Panc1 (cell line): ENCODE measurements at regions not wholly inside any gene's neighbourhood (a gene's known extent, or its start where the extent isn't known, plus 50 kb on each side); places are given as distances from the start of the nearest gene placed in this dataset.

ENCODE experiments used
- ATAC-seq: fragments of 200-7000 bp; cut with Tn5 transposase; 2 replicates; pipeline ENCODE4 v1.9.1; 2020; ENCODE audit warnings: mild to moderate bottlenecking, moderate library complexity
- BruUV-seq: library from RNA; stranded (reverse); fragments of 400-500 nt; replicated peaks from 2 replicates; lab custom pipeline; 2021; lab: Mats Ljungman, UMichigan
- CTCF ChIA-PET: fragments of 300-600 bp; sonication (Branson Sonifier 250); formaldehyde crosslinking; loops from one replicate; lab custom pipeline; 2022; ENCODE audit warnings: antibody characterized with exemption; lab: Charles Lee
- POLR2A ChIA-PET: fragments of 300-600 bp; sonication (Branson Sonifier 250); formaldehyde crosslinking; loops from one replicate; lab custom pipeline; 2022; ENCODE audit warnings: antibody characterized with exemption; lab: Charles Lee
- DNase-seq: peaks from one replicate; pipeline ENCODE4 v3.0.0-alpha.2; 2010; ENCODE audit warnings: low read depth, low spot score
- H3K27ac ChIP-seq: 2 replicates; pipeline ENCODE4 v1.5.1; 2011; ENCODE audit warnings: mild to moderate bottlenecking, low read length, inconsistent platforms
- H3K27me3 ChIP-seq: fragments of 200-500 bp; sonication (Bioruptor generic); 2 replicates; pipeline ENCODE4 v1.6.0; 2014; ENCODE audit warnings: low read length, inconsistent platforms; ENCODE audit not compliant: control insufficient read depth, insufficient read depth
- H3K36me3 ChIP-seq: fragments of 200-500 bp; sonication (Bioruptor generic); 2 replicates; pipeline ENCODE4 v1.5.1; 2014; ENCODE audit warnings: inconsistent platforms, mild to moderate bottlenecking, low read length, moderate library complexity; ENCODE audit not compliant: control insufficient read depth, insufficient read depth
- H3K4me1 ChIP-seq: 2 replicates; pipeline ENCODE4 v1.5.1; 2011; ENCODE audit warnings: inconsistent platforms, mild to moderate bottlenecking, low read length, moderate library complexity; ENCODE audit not compliant: control insufficient read depth, insufficient read depth
- H3K4me3 ChIP-seq, 2 experiments: 2 replicates each; pipeline ENCODE4 v1.5.1; 2011 to 2012; ENCODE audit warnings: low read depth in 2 of 2, low read length in 2 of 2, mild to moderate bottlenecking in 2 of 2, inconsistent platforms in 1 of 2, moderate library complexity in 1 of 2
- H3K9me3 ChIP-seq: fragments of 200-500 bp; sonication (Bioruptor generic); 2 replicates; pipeline ENCODE4 v1.5.1; 2014; ENCODE audit warnings: low read depth, mild to moderate bottlenecking, inconsistent platforms, low read length, moderate library complexity; ENCODE audit not compliant: control insufficient read depth, insufficient read depth
- CTCF ChIP-seq: fragments of 450-650 bp; IDR thresholded peaks from 2 replicates; pipeline ENCODE4 v1.5.1; 2017; ENCODE audit warnings: mild to moderate bottlenecking
- POLR2AphosphoS5 ChIP-seq: IDR thresholded peaks from 2 replicates; pipeline ENCODE4 v1.6.1; 2012; ENCODE audit warnings: mild to moderate bottlenecking, low read depth, low read length, moderate library complexity
- REST ChIP-seq, 2 experiments: IDR thresholded peaks; 2 replicates each; pipeline ENCODE4 v1.6.1; 2011 to 2012; ENCODE audit warnings: low read depth in 2 of 2, control low read depth in 1 of 2, low read length in 1 of 2, mild to moderate bottlenecking in 1 of 2, moderate library complexity in 1 of 2; ENCODE audit not compliant: insufficient read depth in 1 of 2
- SIN3A ChIP-seq: IDR thresholded peaks from 2 replicates; pipeline ENCODE4 v1.6.1; 2012; ENCODE audit warnings: low read depth, mild to moderate bottlenecking, low read length, moderate library complexity, borderline replicate concordance; ENCODE audit not compliant: insufficient read depth
- TCF7L2 ChIP-seq: IDR thresholded peaks from 2 replicates; pipeline ENCODE4 v1.6.1; 2011; ENCODE audit warnings: mild to moderate bottlenecking, low read depth, low read length, inconsistent platforms
- in situ Hi-C: cut with HindIII; loops from 2 replicates; pipeline ENCODE4 v1.10.0; 2016; ENCODE audit warnings: low sequenced_read_pairs, low pct_unique_long_range_greater_than_20kb
- intact Hi-C: fragments of 100-400 bp; cut with micrococcal nuclease; formaldehyde crosslinking; loops from one replicate; pipeline ENCODE4 v1.10.0; 2022; ENCODE audit not compliant: unreplicated experiment

GRCh38 chr1:5731110-5731423 is 261.2 kb downstream of the NPHP4 start:
- POLR2A ChIA-PET = no interaction called here
- no peaks in the 10 kb centered on the region for H3K9me3 ChIP-seq
- DNase-seq = no peak
- in situ Hi-C loops = no loop called here
- CTCF ChIA-PET = no interaction called here
- TF ChIP-seq REST (IDR thresholded peaks at IDR 0.05; ENCODE audit: insufficient read depth in 1 of 2, low read depth in 2 of 2, low read length in 1 of 2) (no peak), TCF7L2 (no peak), POLR2AphosphoS5 (no peak), CTCF (no peak), SIN3A (no peak)
- ATAC-seq = no peak
- no TSS peak for BruUV-seq
- no peak overlapping the region for H3K27ac ChIP-seq
- no peak overlapping the region for H3K4me3 ChIP-seq
- H3K4me1 ChIP-seq = no peaks in the 10 kb centered on the region
- H3K27me3 ChIP-seq = 0 out of 2 replicates have a peak, but pooled peaks cover 2% of the 10 kb centered on the region
- intact Hi-C loops = no loop called here
- no peaks in the 10 kb centered on the region for H3K36me3 ChIP-seq

- 0 out of 2 replicates have a peak, but pooled peaks have one; percentile 19 for ATAC-seq
- POLR2A ChIA-PET = no interaction called here
- intact Hi-C loops = no loop called here
- 0 out of 2 replicates have a peak, but pooled peaks cover 2% of the 10 kb centered on the region for H3K27me3 ChIP-seq
- H3K4me1 ChIP-seq = no peaks in the 10 kb centered on the region
- H3K36me3 ChIP-seq = no peaks in the 10 kb centered on the region
- H3K4me3 ChIP-seq = no peak overlapping the region
- no TSS peak for BruUV-seq
- in situ Hi-C loops = no loop called here
- H3K9me3 ChIP-seq = no peaks in the 10 kb centered on the region
- TF ChIP-seq POLR2AphosphoS5 (no peak), REST (IDR thresholded peaks at IDR 0.05; ENCODE audit: insufficient read depth in 1 of 2, low read depth in 2 of 2, low read length in 1 of 2) (no peak)
- CTCF ChIA-PET = no interaction called here
- DNase-seq = no peak
- H3K27ac ChIP-seq = no peak overlapping the region
Observed at GRCh38 chr1:5730272-5731109, 261.7 kb downstream of the NPHP4 start.
